Occipital lobe (tissue), 1 donor: ENCODE measurements at regions not wholly inside any gene's neighbourhood (a gene's known extent, or its start where the extent isn't known, plus 50 kb on each side); places are given as distances from the start of the nearest gene placed in this dataset.
"Not testable (repeated sequence)": the region's sequence is repeated elsewhere in the genome, so short reads cannot be mapped to it uniquely, and the experiment has no call there.

Source experiments
- DNase-seq: peaks from one replicate; lab custom pipeline; 2025; lab: John Stamatoyannopoulos, UW

- no peak for DNase-seq
These were observed 1097.5 kb upstream of the SLC39A10 start for GRCh38 chr2:194559523-194559922.

- DNase-seq, result no peak
These were observed 1099.0 kb upstream of the SLC39A10 start for GRCh38 chr2:194557993-194558392.

- DNase-seq, result no peak
These were observed 1100.4 kb upstream of the SLC39A10 start for GRCh38 chr2:194556629-194557028.

DNA sequence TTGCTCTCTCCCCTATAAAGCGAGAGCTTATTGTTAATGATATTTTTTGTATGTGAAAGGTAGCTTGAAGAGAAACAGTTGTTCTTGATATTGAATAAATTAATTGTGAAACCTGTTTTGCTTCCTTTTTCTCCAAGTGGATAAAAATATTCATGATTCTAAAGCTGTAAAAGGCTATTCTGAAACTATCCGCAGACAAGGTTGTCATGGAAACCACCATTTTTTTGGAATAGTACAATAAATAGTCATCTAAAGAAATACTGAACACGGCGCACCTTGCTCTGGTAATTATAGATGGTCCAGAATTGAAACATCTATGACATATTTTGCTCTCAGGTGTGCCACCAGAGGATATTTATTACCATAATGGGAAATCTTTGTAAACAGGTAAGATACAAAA, 1103.0 kb upstream of the SLC39A10 start:
- no peak for DNase-seq

DNA sequence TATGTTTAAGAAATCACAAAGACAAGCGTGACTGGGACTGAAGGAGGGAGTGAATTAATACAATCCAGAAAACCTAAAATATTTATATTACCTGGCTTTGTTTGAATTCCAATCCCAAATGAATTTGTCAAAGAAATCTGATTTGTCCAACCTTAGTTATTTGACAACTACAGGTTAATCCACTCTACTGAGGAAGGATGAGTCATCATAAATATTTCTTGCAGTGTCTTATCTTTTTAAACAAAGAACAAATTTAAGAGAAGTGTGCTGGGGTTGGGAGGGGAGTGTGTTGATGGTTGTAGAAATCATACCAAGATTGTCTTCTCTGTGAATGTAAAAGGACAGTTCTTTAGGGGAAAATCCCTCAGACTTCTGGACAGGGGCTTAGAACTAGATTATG, 1106.3 kb upstream of the SLC39A10 start:
- DNase-seq, result no peak

GRCh38 chr2:194549387-194549786, 1107.6 kb upstream of the SLC39A10 start:
- no peak for DNase-seq

GRCh38 chr2:194545978-194546377, 1111.0 kb upstream of the SLC39A10 start:
- no peak for DNase-seq

- DNase-seq, result no peak
These were observed 1117.6 kb upstream of the SLC39A10 start for GRCh38 chr2:194539425-194539824.

DNA sequence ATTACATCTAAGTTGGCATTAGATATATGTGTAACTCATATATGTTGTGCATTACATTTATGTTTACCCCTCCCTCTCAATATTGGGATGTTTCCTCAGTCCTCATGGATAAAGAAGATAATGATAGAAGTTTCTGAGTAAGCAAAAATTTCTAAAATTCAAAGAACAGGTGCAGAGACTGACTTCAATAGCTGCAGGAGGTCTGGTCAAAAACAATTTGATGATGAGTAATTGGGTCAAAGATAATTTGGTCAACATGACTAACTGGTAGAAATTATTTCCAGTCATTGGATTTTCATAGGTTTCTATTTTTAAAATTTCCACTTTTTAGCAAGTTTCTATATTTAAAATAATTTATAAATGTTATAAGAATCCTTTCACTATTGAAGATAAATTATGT, 1130.9 kb upstream of the SLC39A10 start:
- no peak for DNase-seq

- no peak for DNase-seq
These were observed 1142.7 kb upstream of the SLC39A10 start for GRCh38 chr2:194514281-194514680.

DNA sequence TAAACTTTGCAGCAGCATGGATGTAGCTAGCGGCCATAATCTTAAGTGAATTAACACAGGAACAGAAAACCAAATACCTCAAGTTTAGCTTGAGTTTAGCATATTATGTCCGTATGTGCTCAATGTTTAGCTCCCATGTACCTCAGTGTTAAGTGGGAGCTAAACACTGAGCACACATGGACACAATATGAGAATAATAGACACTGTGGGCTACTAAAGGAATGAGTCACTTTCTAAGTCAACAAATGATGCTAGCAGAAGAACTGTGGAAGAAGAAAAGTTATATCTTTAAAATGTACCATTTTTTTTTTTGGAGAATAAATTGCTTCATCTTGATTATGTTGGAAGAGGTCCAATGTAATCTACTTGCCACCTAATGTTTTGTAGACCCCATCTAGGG, 1146.0 kb upstream of the SLC39A10 start:
- not testable (repeated sequence) for DNase-seq

DNA sequence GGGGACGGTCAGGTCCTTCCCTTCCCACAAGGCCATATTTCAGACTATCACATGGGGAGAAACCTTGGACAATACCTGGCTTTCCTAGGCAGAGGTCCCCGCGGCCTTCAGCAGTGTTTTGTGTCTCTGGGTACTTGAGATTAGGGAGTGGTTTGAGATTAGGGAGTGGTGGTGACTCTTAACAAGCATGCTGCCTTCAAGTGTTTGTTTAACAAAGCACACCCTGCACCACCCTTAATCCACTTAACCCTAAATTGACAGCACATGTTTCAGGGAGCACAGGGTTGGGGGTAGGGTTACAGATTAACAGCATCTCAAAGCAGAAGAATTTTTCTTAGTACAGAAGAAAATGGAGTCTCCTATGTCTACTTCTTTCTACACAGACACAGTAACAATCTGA, 1152.2 kb upstream of the SLC39A10 start:
- DNase-seq, result not testable (repeated sequence)

- no peak for DNase-seq
These were observed 1162.0 kb upstream of the SLC39A10 start for GRCh38 chr2:194495046-194495445.

- no peak for DNase-seq
These were observed 1162.6 kb upstream of the SLC39A10 start for GRCh38 chr2:194494401-194494800.

DNA sequence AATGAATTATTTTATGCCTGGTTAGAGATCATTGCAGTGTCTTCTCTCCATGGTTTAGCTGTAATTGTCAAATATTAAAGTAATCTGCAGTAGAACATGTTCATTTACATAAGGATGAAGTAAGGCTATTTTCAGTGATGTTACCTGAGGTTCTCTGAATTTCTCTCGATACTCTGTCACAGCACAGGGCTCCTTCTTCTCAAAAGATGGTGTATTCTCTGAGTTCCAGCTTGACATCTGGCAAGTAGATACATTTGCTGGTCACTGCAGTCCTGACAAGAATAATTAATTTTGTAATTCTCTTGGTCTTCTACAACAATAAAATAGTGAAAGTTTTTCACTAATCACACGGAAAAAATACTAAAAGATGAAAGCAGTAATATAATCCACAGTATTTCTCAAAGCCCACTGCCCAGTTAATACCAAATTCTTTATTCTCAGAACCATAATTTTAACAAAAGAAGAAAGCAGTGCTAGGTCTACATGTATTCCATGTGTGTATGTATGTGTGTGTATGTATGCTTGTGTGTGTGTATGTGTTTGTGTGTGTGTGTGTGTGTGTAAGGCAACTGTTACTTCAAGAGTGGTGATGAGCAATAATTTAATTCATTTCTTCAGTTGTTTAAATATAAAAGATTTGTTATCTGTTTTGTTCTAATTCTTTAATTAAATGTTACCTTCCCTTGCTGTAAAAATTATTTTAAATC, 1165.5 kb upstream of the SLC39A10 start:
- no peak for DNase-seq

DNA sequence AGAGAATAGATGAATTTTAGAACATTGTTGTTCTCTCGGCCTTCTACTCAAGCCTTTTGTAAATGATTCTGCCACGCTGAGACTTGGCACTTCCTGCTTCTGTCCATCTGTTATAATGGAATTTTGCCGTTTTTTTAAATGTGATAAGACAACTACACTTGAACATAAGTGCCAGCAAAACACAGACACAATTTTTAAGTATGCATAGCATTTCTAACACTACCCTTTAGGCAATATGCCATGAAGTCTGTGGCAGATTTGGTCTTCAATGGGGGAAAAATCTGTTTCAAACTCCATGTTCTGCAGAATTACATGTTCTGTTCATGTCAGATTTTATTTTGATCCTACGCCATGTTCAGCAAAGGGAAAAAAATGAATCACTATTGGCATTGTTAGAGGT, 1170.7 kb upstream of the SLC39A10 start:
- no peak for DNase-seq

DNA sequence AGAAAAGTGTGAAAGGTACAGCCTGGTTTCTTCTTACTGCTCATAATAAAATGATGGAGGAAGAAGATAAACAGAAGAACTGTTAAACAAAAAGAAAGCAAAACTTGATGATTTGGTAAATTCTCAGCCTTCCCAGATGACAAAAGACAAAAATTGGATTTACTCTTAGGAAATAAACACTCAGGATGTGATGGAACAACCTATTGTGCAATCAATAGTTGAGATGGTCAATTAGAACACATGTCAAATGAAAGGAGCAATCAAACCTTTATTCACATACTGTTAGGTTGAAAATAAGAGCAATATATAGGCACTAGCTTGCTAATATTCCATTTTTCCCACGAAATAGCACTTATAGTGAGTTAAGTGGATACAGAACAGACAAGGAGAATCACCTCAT, 1174.0 kb upstream of the SLC39A10 start:
- no peak for DNase-seq

- DNase-seq, result no peak
These were observed 1191.4 kb upstream of the SLC39A10 start for GRCh38 chr2:194465641-194466040.

GRCh38 chr2:194464964-194465638, 1191.9 kb upstream of the SLC39A10 start:
- DNase-seq, result no peak

DNA sequence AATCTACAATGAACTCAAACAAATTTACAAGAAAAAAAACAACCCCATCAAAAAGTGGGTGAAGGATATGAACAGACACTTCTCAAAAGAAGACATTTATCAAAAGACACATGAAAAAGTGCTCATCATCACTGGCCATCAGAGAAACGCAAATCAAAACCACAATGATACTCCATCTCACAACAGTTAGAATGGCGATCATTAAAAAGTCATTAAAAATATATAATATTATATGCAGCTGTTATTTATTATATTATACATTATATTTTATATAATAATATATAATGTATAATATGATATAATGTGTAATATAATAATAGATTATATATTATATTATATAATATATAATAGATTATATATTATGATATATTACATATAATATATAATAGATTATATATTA, 1194.1 kb upstream of the SLC39A10 start:
- DNase-seq, result not testable (repeated sequence)

DNA sequence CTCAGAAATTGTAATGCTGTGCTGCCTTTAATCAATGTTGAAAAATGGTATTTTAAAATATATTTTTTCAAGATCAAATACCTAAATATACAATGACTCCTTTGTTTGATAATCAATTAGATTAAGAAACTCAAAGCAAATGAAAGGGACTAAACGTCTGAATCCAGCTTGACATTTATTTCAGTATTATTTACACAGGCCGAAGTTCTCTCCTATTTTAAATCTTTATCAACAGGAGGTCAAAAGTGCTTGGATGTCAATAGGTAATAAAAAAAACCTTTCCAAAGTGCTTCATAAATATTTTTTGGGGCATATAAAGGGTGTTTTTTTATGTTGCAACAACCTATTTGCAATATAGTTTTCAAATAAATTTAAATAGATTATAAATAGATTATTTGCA, 1201.7 kb upstream of the SLC39A10 start:
- DNase-seq, result no peak

- no peak for DNase-seq
These were observed 1204.5 kb upstream of the SLC39A10 start for GRCh38 chr2:194452504-194452903.

DNA sequence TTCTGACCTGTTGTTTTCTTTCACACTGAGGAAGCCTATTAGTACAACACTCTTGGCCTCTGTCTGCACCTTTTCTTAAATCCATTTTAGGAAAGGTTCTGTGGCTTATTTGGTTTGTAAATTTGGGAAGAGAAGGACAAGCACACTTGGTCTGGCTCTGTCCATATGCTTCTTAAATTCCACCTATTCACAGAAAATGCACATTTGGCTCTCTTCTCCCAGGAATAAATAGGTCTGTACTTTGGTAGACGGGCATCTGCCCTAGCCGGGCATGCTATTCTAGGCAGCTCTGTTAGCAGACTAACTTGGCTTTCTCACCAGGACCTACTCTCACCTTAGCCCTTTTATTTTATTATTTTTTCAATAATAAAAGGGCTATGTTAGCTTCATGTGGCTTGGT, 1211.8 kb upstream of the SLC39A10 start:
- no peak for DNase-seq
